ENCODE measurements at regions not wholly inside any gene's neighbourhood (a gene's known extent, or its start where the extent isn't known, plus 50 kb on each side); places are given as distances from the start of the nearest gene placed in this dataset.
A peak's percentile ranks its signal among the peaks of the same experiment; 100 is the strongest.

- DNase-seq: no peak
These were observed 199.2 kb downstream of the TEX29 start for GRCh38 chr13:111519490-111520170.

GRCh38 chr13:111521030-111521429 lies 200.6 kb downstream of the TEX29 start:
- no peak for DNase-seq

- DNase-seq: no peak
These were observed 201.3 kb downstream of the TEX29 start for GRCh38 chr13:111521691-111522229.

- DNase-seq: no peak
These were observed 205.1 kb downstream of the TEX29 start for GRCh38 chr13:111525320-111526118.

GRCh38 chr13:111526922-111527321 lies 206.5 kb downstream of the TEX29 start:
- DNase-seq: no peak

GRCh38 chr13:111527614-111528229 lies 207.3 kb downstream of the TEX29 start:
- no peak for DNase-seq

- no peak for DNase-seq
These were observed 208.1 kb downstream of the TEX29 start for GRCh38 chr13:111528513-111528912.

GRCh38 chr13:111530137-111530870 lies 209.9 kb downstream of the TEX29 start:
- DNase-seq: no peak

- peak; percentile 29 for DNase-seq
These were observed 211.1 kb downstream of the TEX29 start for GRCh38 chr13:111531505-111531904.

- DNase-seq: no peak
These were observed 211.7 kb downstream of the TEX29 start for GRCh38 chr13:111532111-111532510.

GRCh38 chr13:111533900-111534683 lies 213.7 kb downstream of the TEX29 start:
- no peak for DNase-seq

- no peak for DNase-seq
These were observed 214.5 kb downstream of the TEX29 start for GRCh38 chr13:111534751-111535522.

GRCh38 chr13:111535523-111535811 lies 215.0 kb downstream of the TEX29 start:
- no peak for DNase-seq

- no peak for DNase-seq
These were observed 215.7 kb downstream of the TEX29 start for GRCh38 chr13:111536075-111536642.

GRCh38 chr13:111537115-111537728 lies 216.8 kb downstream of the TEX29 start:
- DNase-seq: no peak

GRCh38 chr13:111537843-111538499 lies 217.5 kb downstream of the TEX29 start:
- no peak for DNase-seq

GRCh38 chr13:111539252-111539651 lies 218.8 kb downstream of the TEX29 start:
- no peak for DNase-seq

GRCh38 chr13:111539791-111540446 lies 219.5 kb downstream of the TEX29 start:
- DNase-seq: no peak

- DNase-seq: no peak
These were observed 220.0 kb downstream of the TEX29 start for GRCh38 chr13:111540486-111540885.

GRCh38 chr13:111541345-111541744 lies 220.9 kb downstream of the TEX29 start:
- no peak for DNase-seq

Measured in NCI-H2107 (cell line).